HepG2 (cell line): ENCODE measurements at regions not wholly inside any gene's neighbourhood (a gene's known extent, or its start where the extent isn't known, plus 50 kb on each side); places are given as distances from the start of the nearest gene placed in this dataset.

Experiments used
- RARG ChIP-seq: sonication (generic); formaldehyde crosslinking; IDR thresholded peaks from 2 replicates; pipeline ENCODE4 v1.4.0; 2020; ENCODE audit warnings: low read depth, mild to moderate bottlenecking, missing genetic modification reagents
- SOX5 ChIP-seq: IDR thresholded peaks from 2 replicates; pipeline ENCODE4 v1.6.1; 2016; ENCODE audit warnings: borderline replicate concordance
- TF ChIP-seq, protein P1 (sequence below): sonication (generic); formaldehyde crosslinking; IDR thresholded peaks from 2 replicates; pipeline ENCODE4 v1.5.0; 2020; ENCODE audit warnings: missing genetic modification reagents
- TF ChIP-seq, protein P2 (sequence below), 2 experiments: sonication (generic) in 1 of 2; formaldehyde crosslinking in 1 of 2; IDR thresholded peaks; 2 replicates each; pipeline versions ENCODE4 v1.4.0 to v1.6.1; 2016 to 2020; ENCODE audit warnings: borderline replicate concordance in 1 of 2, low read depth in 1 of 2, mild to moderate bottlenecking in 1 of 2, missing genetic modification reagents in 1 of 2
- TF ChIP-seq, protein P3 (sequence below): sonication (generic); formaldehyde crosslinking; IDR thresholded peaks from 2 replicates; pipeline ENCODE4 v1.5.0; 2020; ENCODE audit warnings: mild to moderate bottlenecking, missing genetic modification reagents, moderate library complexity
- TF ChIP-seq, protein P4 (sequence below): IDR thresholded peaks from 2 replicates; pipeline ENCODE4 v1.6.1; 2012; ENCODE audit warnings: low read depth, low read length, improper control_type of control experiment

DNA sequence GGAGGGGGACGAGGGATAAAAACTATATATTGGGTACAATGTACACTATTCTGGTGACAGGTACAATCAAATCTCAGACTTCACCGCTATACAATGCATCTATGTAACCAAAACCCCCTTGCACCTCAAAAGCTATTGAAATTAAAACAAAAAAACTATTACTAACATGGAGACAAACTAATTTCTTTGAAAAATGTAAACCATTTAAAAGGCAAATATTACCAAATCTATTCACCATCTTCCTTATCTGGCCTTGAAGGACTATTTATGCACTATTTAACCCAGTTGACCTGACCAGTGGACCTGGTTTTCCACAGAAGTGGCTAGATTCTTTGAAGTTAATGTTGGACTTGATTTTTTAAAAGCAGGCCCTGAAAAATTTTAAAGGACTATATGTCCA, 212.3 kb upstream of the RPS6KA3 start (continued):
- TF ChIP-seq, protein P1, sequence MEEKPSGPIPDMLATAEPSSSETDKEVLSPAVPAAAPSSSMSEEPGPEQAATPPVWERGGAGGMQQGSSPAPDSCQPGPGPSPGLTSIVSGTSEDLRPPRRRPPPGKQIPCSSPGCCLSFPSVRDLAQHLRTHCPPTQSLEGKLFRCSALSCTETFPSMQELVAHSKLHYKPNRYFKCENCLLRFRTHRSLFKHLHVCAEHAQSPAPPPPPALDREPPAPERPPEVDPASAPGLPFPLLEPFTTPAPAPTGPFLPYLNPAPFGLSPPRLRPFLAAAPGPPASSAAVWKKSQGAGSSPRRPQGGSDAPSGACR (CRISPR knock-in tag) = no peak
- TF ChIP-seq RARG (CRISPR knock-in tag) = no peak
- TF ChIP-seq, protein P2, sequence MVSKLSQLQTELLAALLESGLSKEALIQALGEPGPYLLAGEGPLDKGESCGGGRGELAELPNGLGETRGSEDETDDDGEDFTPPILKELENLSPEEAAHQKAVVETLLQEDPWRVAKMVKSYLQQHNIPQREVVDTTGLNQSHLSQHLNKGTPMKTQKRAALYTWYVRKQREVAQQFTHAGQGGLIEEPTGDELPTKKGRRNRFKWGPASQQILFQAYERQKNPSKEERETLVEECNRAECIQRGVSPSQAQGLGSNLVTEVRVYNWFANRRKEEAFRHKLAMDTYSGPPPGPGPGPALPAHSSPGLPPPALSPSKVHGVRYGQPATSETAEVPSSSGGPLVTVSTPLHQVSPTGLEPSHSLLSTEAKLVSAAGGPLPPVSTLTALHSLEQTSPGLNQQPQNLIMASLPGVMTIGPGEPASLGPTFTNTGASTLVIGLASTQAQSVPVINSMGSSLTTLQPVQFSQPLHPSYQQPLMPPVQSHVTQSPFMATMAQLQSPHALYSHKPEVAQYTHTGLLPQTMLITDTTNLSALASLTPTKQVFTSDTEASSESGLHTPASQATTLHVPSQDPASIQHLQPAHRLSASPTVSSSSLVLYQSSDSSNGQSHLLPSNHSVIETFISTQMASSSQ (IDR thresholded peaks at IDR 0.05; ENCODE audit: low read depth) = 0 out of 2 replicates have a peak, but pooled peaks have one; percentile 50
- TF ChIP-seq, protein P2 (CRISPR knock-in tag; IDR thresholded peaks at IDR 0.05; ENCODE audit: borderline replicate concordance) = no peak
- TF ChIP-seq, protein P3, sequence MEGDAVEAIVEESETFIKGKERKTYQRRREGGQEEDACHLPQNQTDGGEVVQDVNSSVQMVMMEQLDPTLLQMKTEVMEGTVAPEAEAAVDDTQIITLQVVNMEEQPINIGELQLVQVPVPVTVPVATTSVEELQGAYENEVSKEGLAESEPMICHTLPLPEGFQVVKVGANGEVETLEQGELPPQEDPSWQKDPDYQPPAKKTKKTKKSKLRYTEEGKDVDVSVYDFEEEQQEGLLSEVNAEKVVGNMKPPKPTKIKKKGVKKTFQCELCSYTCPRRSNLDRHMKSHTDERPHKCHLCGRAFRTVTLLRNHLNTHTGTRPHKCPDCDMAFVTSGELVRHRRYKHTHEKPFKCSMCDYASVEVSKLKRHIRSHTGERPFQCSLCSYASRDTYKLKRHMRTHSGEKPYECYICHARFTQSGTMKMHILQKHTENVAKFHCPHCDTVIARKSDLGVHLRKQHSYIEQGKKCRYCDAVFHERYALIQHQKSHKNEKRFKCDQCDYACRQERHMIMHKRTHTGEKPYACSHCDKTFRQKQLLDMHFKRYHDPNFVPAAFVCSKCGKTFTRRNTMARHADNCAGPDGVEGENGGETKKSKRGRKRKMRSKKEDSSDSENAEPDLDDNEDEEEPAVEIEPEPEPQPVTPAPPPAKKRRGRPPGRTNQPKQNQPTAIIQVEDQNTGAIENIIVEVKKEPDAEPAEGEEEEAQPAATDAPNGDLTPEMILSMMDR (CRISPR knock-in tag) = no peak
- TF ChIP-seq, protein P4, sequence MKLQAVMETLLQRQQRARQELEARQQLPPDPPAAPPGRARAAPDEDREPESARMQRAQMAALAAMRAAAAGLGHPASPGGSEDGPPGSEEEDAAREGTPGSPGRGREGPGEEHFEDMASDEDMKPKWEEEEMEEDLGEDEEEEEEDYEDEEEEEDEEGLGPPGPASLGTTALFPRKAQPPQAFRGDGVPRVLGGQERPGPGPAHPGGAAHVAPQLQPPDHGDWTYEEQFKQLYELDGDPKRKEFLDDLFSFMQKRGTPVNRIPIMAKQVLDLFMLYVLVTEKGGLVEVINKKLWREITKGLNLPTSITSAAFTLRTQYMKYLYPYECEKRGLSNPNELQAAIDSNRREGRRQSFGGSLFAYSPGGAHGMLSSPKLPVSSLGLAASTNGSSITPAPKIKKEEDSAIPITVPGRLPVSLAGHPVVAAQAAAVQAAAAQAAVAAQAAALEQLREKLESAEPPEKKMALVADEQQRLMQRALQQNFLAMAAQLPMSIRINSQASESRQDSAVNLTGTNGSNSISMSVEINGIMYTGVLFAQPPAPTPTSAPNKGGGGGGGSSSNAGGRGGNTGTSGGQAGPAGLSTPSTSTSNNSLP = 0 out of 2 replicates have a peak, but pooled peaks have one; percentile 16
- peak; percentile 31; the same call in 1 of the 2 replicates for TF ChIP-seq SOX5 (CRISPR knock-in tag)
